Effector memory CD4-positive, alpha-beta T cell (primary cell): ENCODE measurements at regions not wholly inside any gene's neighbourhood (a gene's known extent, or its start where the extent isn't known, plus 50 kb on each side); places are given as distances from the start of the nearest gene placed in this dataset.

ENCODE experiments used
- DNase-seq, 3 donors: peaks; one replicate each; pipeline ENCODE4 v3.0.0-alpha.2; 2020
- H3K27ac ChIP-seq: 2 replicates; pipeline ENCODE4 v1.7.0; 2013; ENCODE audit warnings: mild to moderate bottlenecking, low read length, moderate library complexity; ENCODE audit not compliant: insufficient read depth, poor library complexity, severe bottlenecking
- H3K27me3 ChIP-seq: replicated peaks from 2 replicates; pipeline ENCODE4 v1.7.0; 2013; ENCODE audit warnings: mild to moderate bottlenecking, low read length; ENCODE audit not compliant: insufficient read depth, control insufficient read depth, poor library complexity, severe bottlenecking
- H3K36me3 ChIP-seq: 2 replicates; pipeline ENCODE4 v1.7.0; 2013; ENCODE audit warnings: mild to moderate bottlenecking, low read length, moderate library complexity; ENCODE audit not compliant: control insufficient read depth, insufficient read depth
- H3K4me1 ChIP-seq: 2 replicates; pipeline ENCODE4 v1.7.0; 2013; ENCODE audit warnings: low read length, mild to moderate bottlenecking; ENCODE audit not compliant: control insufficient read depth, insufficient read depth, poor library complexity, severe bottlenecking
- H3K4me3 ChIP-seq: 2 replicates; pipeline ENCODE4 v1.7.0; 2013; ENCODE audit warnings: low read length, low read depth, mild to moderate bottlenecking; ENCODE audit not compliant: insufficient read depth, poor library complexity, severe bottlenecking
- H3K9me3 ChIP-seq: 2 replicates; pipeline ENCODE4 v1.7.0; 2013; ENCODE audit warnings: mild to moderate bottlenecking, low read length, moderate library complexity; ENCODE audit not compliant: control insufficient read depth

DNA sequence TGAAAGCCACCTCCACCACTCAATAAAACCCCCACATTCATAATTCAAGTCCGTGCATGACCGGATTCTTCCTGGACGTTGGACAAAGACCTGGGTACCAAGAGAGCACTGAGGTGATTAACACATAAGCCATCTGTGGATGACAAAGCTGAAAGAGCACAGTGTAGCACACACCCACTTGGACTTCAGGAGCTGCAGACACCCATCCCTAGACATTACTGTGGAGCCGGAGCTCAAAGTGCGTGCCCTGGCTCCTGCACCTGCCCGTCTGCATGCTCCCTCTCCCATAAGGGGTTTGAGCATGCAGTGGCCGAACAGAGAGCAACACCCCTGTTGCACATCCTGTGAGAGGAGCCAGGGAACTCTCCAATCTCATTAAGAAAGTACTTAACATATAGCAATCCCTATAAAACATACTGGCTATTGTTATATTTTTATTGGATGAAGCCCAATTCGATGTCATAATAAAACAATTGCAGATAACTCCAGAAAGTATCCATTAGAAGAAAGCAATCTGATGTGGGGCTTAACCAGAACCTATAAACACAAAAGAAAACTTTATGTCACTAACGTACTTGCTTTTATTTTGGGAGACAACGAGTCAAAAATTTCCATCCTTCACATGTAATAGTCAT, 1174.2 kb upstream of the C9orf72 start:
- no peak overlapping the region for H3K27ac ChIP-seq
- H3K27me3 ChIP-seq = no peaks in the 10 kb centered on the region
- DNase-seq = no peak
- no peaks in the 10 kb centered on the region for H3K36me3 ChIP-seq
- no peaks in the 10 kb centered on the region for H3K9me3 ChIP-seq
- no peaks in the 10 kb centered on the region for H3K4me1 ChIP-seq
- no peak overlapping the region for H3K4me3 ChIP-seq

- no peak for DNase-seq
- no peak overlapping the region for H3K27ac ChIP-seq
Observed at GRCh38 chr9:28750136-28750535, 1176.9 kb upstream of the C9orf72 start.

DNA sequence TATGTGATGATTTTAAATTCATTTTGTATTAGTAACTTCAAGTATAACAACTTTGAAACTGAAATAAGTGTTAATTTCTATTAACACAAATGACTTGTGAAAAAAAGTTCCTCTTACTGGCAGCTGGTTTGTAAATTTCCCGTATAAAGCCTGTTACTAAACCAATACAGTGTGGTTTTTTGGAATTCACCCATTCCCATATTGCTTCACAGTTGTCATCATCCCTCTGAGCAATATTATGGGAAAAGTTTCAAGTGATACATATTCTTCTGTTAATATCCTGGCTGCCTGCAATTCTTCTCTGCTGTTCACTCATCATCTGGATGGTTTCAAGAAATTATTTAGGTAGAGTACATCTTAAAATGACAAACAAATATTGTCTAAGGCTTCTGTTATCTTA, 1185.1 kb upstream of the C9orf72 start:
- no peak overlapping the region for H3K27ac ChIP-seq
- H3K36me3 ChIP-seq = no peaks in the 10 kb centered on the region
- H3K9me3 ChIP-seq = no peaks in the 10 kb centered on the region
- H3K27me3 ChIP-seq = no peaks in the 10 kb centered on the region
- no peak overlapping the region for H3K4me3 ChIP-seq
- H3K4me1 ChIP-seq = no peaks in the 10 kb centered on the region
- no peak for DNase-seq

More at GRCh38 chr9:28750136-28750535, 1176.9 kb upstream of the C9orf72 start:
- Histone ChIP-seq H3K36me3 (no peaks in the 10 kb centered on the region), H3K4me1 (no peaks in the 10 kb centered on the region), H3K9me3 (no peaks in the 10 kb centered on the region), H3K4me3 (no peak overlapping the region), H3K27me3 (no peaks in the 10 kb centered on the region)

DNA sequence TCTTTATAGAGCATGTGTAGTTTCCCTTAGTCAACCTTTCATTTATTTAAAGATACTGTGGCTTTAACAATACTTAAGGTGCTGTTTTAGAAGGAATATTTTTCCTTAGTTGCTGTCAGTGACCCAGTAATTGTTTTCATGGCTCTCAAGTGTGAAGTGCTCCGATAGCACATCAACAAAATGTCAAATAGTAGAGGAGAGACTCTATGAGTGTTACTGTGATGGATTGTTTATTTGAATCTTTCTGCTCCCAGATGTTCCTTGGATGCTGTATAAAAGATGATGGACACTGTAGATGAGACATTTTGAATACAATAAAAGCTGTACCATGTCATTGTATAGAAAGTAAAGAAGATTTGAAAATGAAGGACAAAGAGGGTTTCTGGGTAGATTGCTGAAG, 1185.7 kb upstream of the C9orf72 start:
- no peak for DNase-seq
- H3K36me3 ChIP-seq = no peaks in the 10 kb centered on the region
- no peak overlapping the region for H3K27ac ChIP-seq
- no peaks in the 10 kb centered on the region for H3K9me3 ChIP-seq
- no peak overlapping the region for H3K4me3 ChIP-seq
- H3K27me3 ChIP-seq = no peaks in the 10 kb centered on the region
- no peaks in the 10 kb centered on the region for H3K4me1 ChIP-seq

DNA sequence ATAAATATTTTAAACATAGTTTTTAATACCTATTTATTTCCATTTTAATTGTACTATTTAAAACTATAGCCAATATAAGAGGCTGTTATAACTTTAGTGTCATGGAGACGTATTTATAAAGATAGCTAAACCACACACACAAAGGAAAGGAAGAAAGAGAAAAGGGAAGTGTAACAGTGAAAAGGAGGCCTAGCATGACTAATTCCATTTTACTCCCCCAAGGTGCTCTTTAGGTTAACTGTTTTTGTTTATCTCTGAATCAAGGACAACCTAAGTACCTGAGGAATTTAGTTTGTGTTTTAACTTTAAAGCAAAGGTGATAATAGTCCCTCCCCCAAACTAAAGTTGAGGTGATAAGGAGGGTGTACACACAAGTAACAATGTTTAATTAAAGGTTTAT, 1188.9 kb upstream of the C9orf72 start:
- no peak for DNase-seq
- Histone ChIP-seq H3K36me3 (no peaks in the 10 kb centered on the region), H3K9me3 (no peaks in the 10 kb centered on the region), H3K27ac (no peak overlapping the region), H3K27me3 (no peaks in the 10 kb centered on the region), H3K4me1 (no peaks in the 10 kb centered on the region), H3K4me3 (no peak overlapping the region)

DNA sequence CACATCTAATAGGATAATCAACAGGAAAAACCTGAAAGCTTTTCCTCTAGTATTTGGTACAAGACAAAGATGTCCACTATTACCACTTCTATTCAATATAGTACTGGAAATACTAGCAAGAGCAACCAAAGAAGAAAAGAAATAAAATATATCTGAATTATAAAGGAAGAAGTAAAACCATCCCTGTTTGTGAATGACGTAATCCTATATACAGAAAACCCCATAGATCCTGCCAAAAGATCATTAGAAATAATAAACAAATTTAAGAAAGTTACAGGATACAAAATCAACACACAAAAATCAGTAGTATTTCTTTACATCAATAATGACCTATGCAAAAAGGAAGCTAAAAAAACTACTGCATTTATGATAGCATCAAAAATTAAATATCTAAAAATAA, 1191.3 kb upstream of the C9orf72 start:
- Histone ChIP-seq H3K27ac (no peak overlapping the region), H3K4me1 (no peaks in the 10 kb centered on the region), H3K27me3 (no peaks in the 10 kb centered on the region), H3K36me3 (no peaks in the 10 kb centered on the region), H3K4me3 (no peak overlapping the region), H3K9me3 (no peaks in the 10 kb centered on the region)
- no peak for DNase-seq

DNA sequence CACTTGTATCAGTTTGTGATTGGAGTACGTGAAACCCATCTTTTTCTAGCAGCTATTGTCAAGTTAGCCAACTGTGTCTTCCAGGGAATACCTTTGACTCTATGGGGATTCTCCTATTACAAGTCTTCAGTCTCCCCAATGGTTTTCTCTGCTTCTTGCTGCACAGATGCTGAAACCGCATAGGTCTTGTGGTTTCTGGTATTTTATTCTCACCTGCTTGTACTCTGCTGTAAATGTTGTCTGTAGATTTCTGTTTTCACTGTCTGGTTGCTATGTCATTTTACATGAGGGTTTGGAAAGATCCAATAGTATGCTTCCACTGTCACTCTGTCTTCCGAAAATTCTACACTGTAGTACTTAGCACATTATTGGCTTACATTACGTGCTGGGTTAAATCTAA, 1196.9 kb upstream of the C9orf72 start:
- Histone ChIP-seq H3K9me3 (no peaks in the 10 kb centered on the region), H3K4me1 (no peaks in the 10 kb centered on the region), H3K27ac (no peak overlapping the region), H3K4me3 (no peak overlapping the region), H3K36me3 (no peaks in the 10 kb centered on the region), H3K27me3 (no peaks in the 10 kb centered on the region)
- DNase-seq = no peak

- no peak for DNase-seq
- H3K4me1 ChIP-seq = no peaks in the 10 kb centered on the region
- no peaks in the 10 kb centered on the region for H3K27me3 ChIP-seq
- no peaks in the 10 kb centered on the region for H3K36me3 ChIP-seq
- H3K27ac ChIP-seq = no peak overlapping the region
- no peak overlapping the region for H3K4me3 ChIP-seq
- no peaks in the 10 kb centered on the region for H3K9me3 ChIP-seq
Observed at GRCh38 chr9:28770827-28771226, 1197.5 kb upstream of the C9orf72 start.

DNA sequence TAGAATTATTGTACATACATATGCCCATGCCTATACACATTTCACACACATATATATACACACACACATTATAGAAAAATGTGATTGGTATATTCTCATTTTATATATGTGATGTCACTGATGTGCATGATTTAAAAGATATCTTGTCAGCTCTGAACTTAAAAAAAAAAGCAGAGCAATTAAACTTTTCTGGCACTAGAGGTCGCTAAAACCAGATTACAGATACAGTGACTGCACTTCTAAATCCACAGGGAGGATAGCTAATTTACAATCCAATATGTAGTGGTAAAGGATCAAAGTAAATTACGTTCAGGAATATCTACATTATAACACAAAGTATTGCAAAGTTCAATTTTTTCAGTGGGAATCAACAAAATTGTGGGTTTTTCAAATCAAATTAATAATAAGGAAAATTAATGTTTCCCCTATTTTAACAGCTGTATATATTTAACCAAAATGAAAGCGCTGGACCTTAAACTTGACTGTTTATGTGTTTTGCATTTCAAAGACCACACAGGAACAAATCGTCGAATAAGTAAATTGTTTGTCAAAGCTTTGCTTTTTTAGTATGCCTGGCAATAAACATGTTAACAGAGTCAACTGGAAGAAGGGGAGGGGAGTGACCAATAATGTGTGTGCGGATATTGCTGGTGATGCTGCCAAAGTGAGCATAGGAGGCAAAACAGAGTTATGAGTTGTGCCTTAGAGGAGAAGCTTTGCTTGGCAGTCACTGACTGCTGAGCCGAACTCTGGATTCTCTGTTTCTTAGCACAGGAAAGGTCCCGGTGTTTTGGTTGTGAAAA, 1201.4 kb upstream of the C9orf72 start:
- H3K27ac ChIP-seq = no peak overlapping the region
- no peak for DNase-seq
- H3K4me3 ChIP-seq = no peak overlapping the region
- H3K27me3 ChIP-seq = no peaks in the 10 kb centered on the region
- no peaks in the 10 kb centered on the region for H3K36me3 ChIP-seq
- no peaks in the 10 kb centered on the region for H3K9me3 ChIP-seq
- no peaks in the 10 kb centered on the region for H3K4me1 ChIP-seq

DNA sequence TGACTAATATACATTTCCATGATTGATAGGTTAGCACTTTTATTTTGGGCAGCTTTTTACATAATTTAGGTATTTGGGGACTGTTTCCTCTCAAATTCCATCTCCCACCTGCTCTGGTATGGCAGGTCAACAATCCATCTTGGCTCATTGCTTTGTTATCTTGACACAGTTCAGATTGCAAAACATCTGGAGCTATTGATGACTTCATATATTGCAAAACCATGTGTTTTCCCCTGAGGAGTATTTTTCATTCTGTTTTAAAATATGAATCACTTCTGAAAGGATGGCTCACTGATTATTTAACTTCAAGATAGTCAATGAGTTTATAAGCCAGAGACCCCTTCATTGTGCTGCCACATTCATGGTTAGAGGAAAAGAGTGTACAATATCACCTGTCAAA, 1206.0 kb upstream of the C9orf72 start:
- no peak overlapping the region for H3K4me3 ChIP-seq
- no peaks in the 10 kb centered on the region for H3K4me1 ChIP-seq
- H3K27ac ChIP-seq = no peak overlapping the region
- H3K9me3 ChIP-seq = no peaks in the 10 kb centered on the region
- no peak for DNase-seq
- H3K36me3 ChIP-seq = no peaks in the 10 kb centered on the region
- no peaks in the 10 kb centered on the region for H3K27me3 ChIP-seq
